ENCODE measurements at regions not wholly inside any gene's neighbourhood (a gene's known extent, or its start where the extent isn't known, plus 50 kb on each side); places are given as distances from the start of the nearest gene placed in this dataset.

- no peak for DNase-seq
Observed at GRCh38 chr2:166634706-166635105, 140.7 kb upstream of the SCN7A start.

GRCh38 chr2:166632616-166633015, 138.6 kb upstream of the SCN7A start:
- no peak for DNase-seq

GRCh38 chr2:166628478-166629136, 134.6 kb upstream of the SCN7A start:
- DNase-seq: no peak

GRCh38 chr2:166627893-166628292, 133.8 kb upstream of the SCN7A start:
- no peak for DNase-seq

GRCh38 chr2:166625670-166626069, 131.6 kb upstream of the SCN7A start:
- no peak for DNase-seq

GRCh38 chr2:166614503-166614902, 120.5 kb upstream of the SCN7A start:
- peak; percentile 95 for DNase-seq

- DNase-seq: peak; percentile 56
Observed at GRCh38 chr2:166614029-166614428, 120.0 kb upstream of the SCN7A start.

GRCh38 chr2:166613226-166613625, 119.2 kb upstream of the SCN7A start:
- DNase-seq: no peak

GRCh38 chr2:166612214-166612613, 118.2 kb upstream of the SCN7A start:
- DNase-seq: no peak

- DNase-seq: no peak
Observed at GRCh38 chr2:166610913-166611305, 116.9 kb upstream of the SCN7A start.

GRCh38 chr2:166610180-166610912, 116.3 kb upstream of the SCN7A start:
- DNase-seq: no peak

- DNase-seq: peak; percentile 90
Observed at GRCh38 chr2:166609183-166609959, 115.3 kb upstream of the SCN7A start.

GRCh38 chr2:166607880-166608279, 113.8 kb upstream of the SCN7A start:
- no peak for DNase-seq

- no peak for DNase-seq
Observed at GRCh38 chr2:166593403-166593802, 99.4 kb upstream of the SCN7A start.

GRCh38 chr2:166592750-166593149, 98.7 kb upstream of the SCN7A start:
- DNase-seq: no peak

GRCh38 chr2:166591226-166591625, 97.2 kb upstream of the SCN7A start:
- no peak for DNase-seq

- no peak for DNase-seq
Observed at GRCh38 chr2:166573391-166573790, 79.3 kb upstream of the SCN7A start.

- DNase-seq: no peak
Observed at GRCh38 chr2:166572937-166573336, 78.9 kb upstream of the SCN7A start.

- no peak for DNase-seq
Observed at GRCh38 chr2:166568409-166568808, 74.4 kb upstream of the SCN7A start.

GRCh38 chr2:166565501-166565900, 71.5 kb upstream of the SCN7A start:
- no peak for DNase-seq

- DNase-seq: no peak
Observed at GRCh38 chr2:166563894-166564293, 69.8 kb upstream of the SCN7A start.

- DNase-seq: no peak
Observed at GRCh38 chr2:166560022-166560421, 66.0 kb upstream of the SCN7A start.

GRCh38 chr2:166550923-166551322, 56.9 kb upstream of the SCN7A start:
- no peak for DNase-seq

GRCh38 chr2:166545473-166545872, 51.4 kb upstream of the SCN7A start:
- DNase-seq: no peak

Data from NCI-H748 treated with DMSO at 0.1 percent for 48 hours (cell line).